NCI-H2029 (cell line): ENCODE measurements at regions not wholly inside any gene's neighbourhood (a gene's known extent, or its start where the extent isn't known, plus 50 kb on each side); places are given as distances from the start of the nearest gene placed in this dataset.

ENCODE experiments used
- DNase-seq: peaks from one replicate; lab custom pipeline; 2025; lab: John Stamatoyannopoulos, UW

DNA sequence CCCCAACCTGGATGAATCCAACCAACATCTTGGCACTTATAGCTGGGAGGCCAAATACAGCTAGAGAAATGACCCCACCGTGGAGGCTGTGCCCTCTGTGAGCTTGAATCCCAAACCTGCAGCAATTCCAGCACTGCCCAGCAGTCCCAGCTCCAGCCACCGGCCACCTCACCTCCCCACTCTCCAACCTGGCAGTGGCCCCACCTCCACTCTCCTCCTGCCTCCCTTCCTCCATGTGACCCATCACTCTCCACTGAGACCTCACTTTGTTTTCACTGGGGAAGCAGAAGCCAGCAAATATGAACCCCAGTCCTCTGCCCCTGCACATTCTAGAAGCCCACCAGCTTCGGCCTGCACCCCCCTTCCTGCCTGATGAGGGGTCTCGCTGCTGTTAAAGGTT is 79.7 kb upstream of the LINGO1 start:
- no peak for DNase-seq

- no peak for DNase-seq
Measured at GRCh38 chr15:77710637-77711036, 77.9 kb upstream of the LINGO1 start.

GRCh38 chr15:77710206-77710605 is 77.5 kb upstream of the LINGO1 start:
- no peak for DNase-seq

DNA sequence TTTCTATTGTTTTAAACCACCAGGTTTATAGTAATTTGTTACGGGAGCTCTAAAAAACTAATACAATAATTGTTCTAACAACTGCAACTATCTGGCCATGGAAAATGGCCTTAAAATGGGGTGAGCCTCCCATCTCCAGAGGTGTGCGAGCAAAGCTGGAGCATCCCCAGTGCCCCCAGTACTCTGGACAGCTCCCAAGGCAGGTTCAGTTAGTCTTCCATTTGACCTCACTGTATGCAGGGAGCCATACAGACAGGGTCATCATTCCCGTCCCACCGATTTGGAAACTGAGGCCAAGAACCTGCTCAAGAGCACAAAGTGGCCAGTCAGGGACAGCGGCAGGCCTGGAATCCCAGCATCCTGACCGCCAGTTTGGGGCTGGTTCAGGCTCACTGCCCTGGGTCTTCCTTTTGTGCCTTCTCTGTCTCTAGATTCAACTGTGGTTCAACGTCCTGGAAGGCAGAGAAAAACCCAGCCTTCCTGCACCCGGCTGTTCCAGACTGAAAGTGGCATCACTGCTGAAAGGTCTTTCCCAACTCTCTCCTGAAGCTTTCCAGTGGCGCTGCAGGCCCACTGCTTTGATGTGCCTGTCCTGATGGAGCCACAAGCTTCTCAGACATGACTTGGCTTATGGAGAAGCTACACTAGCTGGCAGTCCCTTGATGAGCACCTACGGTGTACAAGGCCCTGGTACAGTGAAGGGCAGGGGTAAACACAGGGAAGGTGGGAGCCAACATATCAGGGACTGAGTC is 76.6 kb upstream of the LINGO1 start:
- no peak for DNase-seq

- no peak for DNase-seq
Measured at GRCh38 chr15:77706482-77707244, 74.0 kb upstream of the LINGO1 start.

GRCh38 chr15:77702211-77702957 is 69.7 kb upstream of the LINGO1 start:
- DNase-seq = no peak

- DNase-seq = no peak
Measured at GRCh38 chr15:77698481-77698880, 65.8 kb upstream of the LINGO1 start.

DNA sequence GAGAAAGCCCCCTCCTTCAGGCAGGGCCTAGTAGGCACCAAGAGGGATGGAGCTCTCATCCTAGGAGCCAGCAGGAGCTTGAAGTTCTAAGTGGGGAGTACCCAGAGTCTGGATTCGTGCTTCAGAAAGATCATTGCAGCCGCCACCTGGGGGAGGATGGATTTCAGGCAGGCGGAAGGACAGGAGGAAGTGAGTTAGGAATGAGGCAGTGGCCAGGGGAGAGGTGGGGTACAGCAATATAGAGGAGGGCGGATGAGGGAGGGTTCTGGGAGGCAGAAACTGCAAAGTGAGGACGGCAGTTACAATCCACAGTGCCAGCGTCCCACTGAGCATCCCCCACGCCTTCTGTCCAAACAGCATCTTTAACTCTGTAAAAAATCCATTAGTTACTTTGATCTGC is 65.2 kb upstream of the LINGO1 start:
- no peak for DNase-seq

DNA sequence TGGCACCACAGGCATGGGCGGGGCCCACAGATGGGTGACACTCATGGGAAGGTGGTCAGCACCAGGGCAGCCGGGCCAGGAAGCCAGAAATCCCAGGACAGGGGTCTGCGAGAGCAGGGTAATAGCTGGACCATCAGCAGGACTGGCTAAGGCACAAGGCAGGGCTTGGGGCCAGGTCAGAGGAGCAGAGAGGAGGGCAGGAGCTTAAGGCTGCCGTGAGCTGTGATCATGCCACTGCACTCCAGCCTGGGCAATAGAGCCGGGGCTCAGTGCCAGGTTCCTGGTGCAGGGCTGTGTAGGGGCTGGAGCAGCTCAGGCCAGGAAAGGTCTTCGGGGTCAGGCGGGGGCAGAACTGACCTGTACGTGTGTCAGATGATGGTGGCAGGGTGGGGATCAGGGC is 64.2 kb upstream of the LINGO1 start:
- DNase-seq = no peak

DNA sequence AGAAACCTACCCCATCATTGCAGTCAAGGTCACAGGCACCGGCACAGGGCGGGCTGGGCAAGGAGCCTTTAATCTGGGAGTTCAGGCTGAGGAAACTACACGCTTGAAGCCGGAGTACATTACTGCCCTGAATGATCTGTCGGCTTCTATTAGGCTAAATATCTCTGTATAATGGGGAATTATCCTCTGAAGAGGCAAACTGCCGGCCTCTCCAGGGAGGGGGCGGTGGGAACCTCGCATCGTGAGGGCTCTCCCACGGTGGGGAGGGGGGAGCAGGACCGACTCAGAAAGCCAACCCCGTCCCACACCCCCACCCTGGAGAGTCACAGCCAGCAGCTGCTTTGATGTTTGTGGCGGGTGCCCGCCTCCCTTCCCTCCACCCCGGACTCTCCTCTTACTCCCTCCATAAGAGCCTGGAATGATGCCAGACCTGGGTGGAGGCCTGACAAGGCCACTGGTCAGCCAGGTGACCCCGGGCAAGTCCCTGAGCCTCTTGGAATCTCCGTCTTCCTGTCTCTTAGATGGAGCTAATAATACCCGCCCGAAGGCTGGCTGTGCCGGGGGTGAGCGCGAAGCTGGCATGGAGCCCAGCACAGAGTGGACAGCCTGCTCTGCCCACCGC is 63.4 kb upstream of the LINGO1 start:
- no peak for DNase-seq

- DNase-seq = no peak
Measured at GRCh38 chr15:77695548-77695947, 62.8 kb upstream of the LINGO1 start.

DNA sequence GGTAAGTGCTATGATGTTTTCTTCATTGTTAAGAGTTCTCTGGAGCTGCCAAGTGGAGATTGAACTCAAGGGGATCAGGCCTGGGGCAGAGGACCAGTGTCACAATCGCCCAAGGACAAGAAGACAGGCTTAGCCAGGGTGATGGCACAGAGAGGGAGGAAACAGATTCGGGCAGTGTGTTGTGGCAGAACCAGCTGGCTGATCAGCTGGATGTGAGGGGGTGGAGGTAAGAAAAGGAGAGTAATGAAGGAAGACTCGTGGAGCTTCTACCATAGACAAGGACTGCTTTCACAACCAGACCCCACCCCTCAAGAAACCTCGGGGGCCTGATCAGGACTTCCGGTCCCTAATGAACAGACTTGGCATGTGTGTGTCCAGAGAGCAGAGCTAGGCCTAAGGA is 60.9 kb upstream of the LINGO1 start:
- no peak for DNase-seq

- no peak for DNase-seq
Measured at GRCh38 chr15:77692614-77693013, 59.9 kb upstream of the LINGO1 start.

- no peak for DNase-seq
Measured at GRCh38 chr15:77691607-77692006, 58.9 kb upstream of the LINGO1 start.

DNA sequence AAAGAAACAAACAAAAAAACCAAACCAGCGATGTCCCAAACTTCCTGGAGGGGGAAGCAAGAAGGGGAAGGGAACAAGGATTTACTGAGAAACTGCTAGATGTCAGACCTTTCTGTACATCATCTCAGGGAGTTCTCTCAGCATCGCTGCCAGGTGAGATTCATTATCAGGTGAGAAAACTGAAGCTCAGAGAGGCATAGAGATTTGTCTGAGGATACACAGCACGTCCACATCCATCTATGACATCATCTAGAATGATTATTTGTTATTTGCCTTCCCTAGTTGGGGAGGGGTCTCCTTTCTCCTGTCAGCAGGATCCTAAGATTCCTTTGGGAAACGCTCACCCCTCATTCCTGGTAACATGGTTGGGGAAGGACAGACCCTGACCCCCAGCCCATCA is 57.1 kb upstream of the LINGO1 start:
- no peak for DNase-seq

DNA sequence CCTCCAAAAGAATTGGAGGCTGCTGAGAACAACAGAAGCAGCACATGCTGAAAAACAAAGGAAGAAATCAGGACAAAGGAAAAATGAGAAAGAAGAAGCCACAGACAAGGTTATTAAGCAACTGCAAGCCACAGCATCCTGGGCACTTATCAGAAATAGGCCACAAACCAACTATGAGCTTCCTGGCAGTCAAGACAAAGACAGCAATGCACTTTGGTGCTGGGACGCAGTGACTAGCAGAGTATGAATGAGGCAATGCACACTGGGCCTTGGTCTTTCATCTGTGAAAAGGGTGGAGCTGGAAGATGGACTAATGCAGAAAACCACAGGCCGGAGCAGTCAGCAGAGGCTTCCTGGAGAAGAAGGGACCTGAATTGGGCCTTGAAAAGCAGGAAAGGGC is 56.0 kb upstream of the LINGO1 start:
- DNase-seq = no peak

GRCh38 chr15:77688266-77688665 is 55.6 kb upstream of the LINGO1 start:
- no peak for DNase-seq

DNA sequence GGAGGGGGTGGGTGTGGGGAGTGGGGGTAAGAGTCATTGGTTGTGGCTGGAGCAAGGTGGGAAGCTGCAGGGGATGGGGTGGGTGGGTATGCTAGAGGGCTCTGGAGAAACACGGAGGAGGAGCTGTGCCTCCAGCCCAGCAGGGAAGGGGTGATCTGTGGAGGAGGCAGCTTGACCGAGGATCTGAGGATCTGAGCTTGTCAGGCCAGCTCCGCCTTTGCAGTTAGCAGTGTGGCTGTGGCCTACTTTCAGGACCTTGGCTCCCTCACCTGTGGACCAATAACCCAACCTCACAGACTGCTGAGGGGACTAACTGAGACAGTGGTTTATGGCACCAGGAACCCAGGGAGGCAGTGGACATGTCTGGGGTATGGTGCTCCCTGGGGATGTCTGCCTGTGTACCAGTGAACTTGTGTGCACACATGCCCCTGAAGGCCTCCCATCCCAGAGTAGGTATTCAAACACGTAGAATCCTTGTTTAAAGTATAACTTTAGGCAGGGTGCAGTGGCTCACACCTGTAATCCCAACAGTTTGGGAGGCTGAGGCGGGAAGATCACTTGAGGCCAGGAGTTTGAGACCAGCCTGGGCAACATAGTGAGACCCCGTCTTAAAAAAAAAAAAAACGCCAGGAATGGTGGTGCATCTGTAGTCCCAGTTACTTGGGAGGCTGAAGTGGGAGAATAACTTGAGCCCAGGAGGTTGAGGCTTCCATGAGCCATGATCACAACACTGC is 52.5 kb upstream of the LINGO1 start:
- DNase-seq = no peak

DNA sequence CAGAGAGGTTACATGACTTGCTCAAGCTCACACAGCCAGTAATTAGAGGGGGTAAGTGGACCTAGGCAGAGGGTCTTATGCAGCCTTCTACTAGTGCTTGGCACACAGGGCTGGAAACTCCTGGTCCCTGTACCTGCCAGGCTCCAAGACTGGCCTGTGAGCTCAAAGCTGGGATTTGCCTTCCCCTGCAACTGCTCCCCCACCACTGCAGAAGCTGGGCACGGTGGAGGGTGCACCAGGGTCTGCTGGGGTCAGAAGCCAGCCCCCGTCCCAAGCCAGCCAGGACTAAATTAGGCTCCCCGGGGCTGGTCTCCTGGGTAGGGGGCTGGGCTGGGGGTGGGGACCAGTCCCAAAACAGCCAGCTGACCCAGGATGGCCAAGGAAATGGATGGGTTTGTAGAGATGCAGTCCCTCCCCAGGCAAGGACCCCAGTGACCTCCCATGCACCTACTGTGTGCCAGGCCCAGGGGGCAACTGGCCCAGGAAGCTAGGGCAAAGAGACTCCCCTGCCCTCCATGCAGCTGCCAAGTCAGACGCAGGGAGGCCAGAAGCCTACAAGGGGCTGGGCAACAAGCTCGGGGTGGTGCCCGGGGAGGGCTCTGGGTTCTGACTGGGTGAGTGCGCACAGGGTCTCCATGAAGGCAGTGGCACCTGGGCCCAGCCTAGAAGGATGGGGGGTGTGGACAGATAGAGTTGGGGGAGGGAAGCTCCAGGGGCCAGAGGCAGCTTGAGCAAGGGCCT is 51.8 kb upstream of the LINGO1 start:
- DNase-seq = no peak

DNA sequence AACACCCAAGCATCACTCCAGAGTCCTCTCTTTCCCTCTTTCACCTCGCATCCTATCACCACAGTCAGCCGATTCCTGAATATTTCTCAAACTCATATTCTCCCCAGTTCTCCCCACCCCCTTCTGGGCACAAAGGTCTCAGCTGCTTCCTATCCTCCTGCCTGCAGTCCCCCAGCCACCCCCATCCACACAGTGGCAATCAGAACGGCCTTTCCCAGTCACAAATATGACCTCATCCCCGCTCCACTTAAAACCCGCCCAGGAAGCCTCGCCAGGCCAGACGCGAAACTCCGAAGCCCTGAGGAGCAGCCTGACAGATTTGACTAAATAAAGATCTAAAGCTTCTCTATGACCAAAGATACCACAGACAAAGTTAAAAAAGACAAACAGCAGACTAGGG is 49.9 kb upstream of the LINGO1 start:
- no peak for DNase-seq
